ENCODE measurements at regions not wholly inside any gene's neighbourhood (a gene's known extent, or its start where the extent isn't known, plus 50 kb on each side); places are given as distances from the start of the nearest gene placed in this dataset.
"Not testable (repeated sequence)": the region's sequence is repeated elsewhere in the genome, so short reads cannot be mapped to it uniquely, and the experiment has no call there.

DNA sequence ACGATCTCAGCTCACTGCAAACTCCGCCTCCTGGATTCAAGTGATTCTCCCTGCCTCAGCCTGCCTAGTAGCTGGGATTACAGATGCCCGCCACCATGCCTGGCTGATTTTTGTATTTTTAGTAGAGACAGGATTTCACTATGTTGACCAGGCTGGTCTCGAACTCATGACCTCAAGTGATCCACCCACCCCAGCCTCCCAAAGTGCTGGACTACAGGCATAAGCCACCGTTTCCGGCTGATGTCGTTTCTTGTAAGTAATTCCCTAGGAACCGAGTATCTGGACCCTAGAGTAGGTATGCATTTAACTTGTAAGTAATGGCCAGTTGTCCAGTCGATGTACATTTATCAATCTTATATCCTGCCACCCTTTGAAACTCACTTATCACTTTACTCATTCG, 491.2 kb downstream of the BRD1 start:
- H3K36me3 ChIP-seq (ENCODE audit: insufficient read depth); H3K9me3 Mint-ChIP-seq; DNase-seq (ENCODE audit: low spot score); H3K4me3 ChIP-seq; H3F3A ChIP-seq (replicated peaks; ENCODE audit: low read depth); H2AFZ ChIP-seq; H3K79me2 ChIP-seq (replicated peaks; ENCODE audit: insufficient read depth); H3K4me3 Mint-ChIP-seq; H3K27me3 Mint-ChIP-seq (ENCODE audit: insufficient read depth, low read depth, poor library complexity); H3K36me3 Mint-ChIP-seq (ENCODE audit: low read depth); ATAC-seq; H3K27ac Mint-ChIP-seq; H3K9me2 ChIP-seq (ENCODE audit: insufficient read depth); H3K27ac ChIP-seq (ENCODE audit: low read depth); H4K20me1 ChIP-seq (replicated peaks; ENCODE audit: insufficient read depth); H3K4me1 ChIP-seq (ENCODE audit: insufficient read depth); H3K27me3 ChIP-seq (ENCODE audit: insufficient read depth); H3K4me1 Mint-ChIP-seq; H3K4me2 ChIP-seq: not testable (repeated sequence)

DNA sequence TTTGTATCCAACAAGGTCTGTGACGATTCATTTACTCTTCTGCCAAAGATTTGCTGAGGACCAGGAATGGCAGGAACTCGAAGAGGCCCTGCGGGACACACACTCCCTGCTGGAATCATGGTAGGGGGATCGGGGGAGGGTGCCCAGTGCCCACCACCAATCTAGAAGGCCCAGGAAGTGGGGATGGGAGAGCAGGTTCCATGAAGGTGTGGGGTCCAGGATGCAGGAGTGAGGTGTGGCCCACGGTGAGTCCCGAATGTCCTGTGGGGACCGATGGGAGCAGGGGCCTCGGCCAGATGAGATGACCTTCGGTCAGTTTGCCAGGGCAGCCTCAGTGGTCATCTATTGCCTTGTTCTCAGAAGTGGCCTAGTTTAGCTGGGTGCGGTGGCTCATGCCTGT, 492.7 kb downstream of the BRD1 start:
- Histone ChIP-seq H3K27ac (ENCODE audit: low read depth) (no peak overlapping the region), H4K20me1 (replicated peaks; ENCODE audit: insufficient read depth) (no peaks in the 10 kb centered on the region), H3K4me2 (no peak overlapping the region), H3K79me2 (replicated peaks; ENCODE audit: insufficient read depth) (no peaks in the 10 kb centered on the region), H3K9me2 (ENCODE audit: insufficient read depth) (no peaks in the 10 kb centered on the region), H3K4me3 (no peak overlapping the region), H3K27me3 (ENCODE audit: insufficient read depth) (no peaks in the 10 kb centered on the region), H3K36me3 (ENCODE audit: insufficient read depth) (no peaks in the 10 kb centered on the region), H2AFZ (no peak overlapping the region), H3K4me1 (ENCODE audit: insufficient read depth) (no peaks in the 10 kb centered on the region), H3F3A (replicated peaks; ENCODE audit: low read depth) (no peaks in the 10 kb centered on the region)
- no peaks in the 10 kb centered on the region for H3K36me3 Mint-ChIP-seq (ENCODE audit: low read depth)
- H3K4me3 Mint-ChIP-seq = no peak overlapping the region
- peaks cover 4% of the 10 kb centered on the region for H3K27me3 Mint-ChIP-seq (ENCODE audit: insufficient read depth, low read depth, poor library complexity)
- no peak for ATAC-seq
- DNase-seq (ENCODE audit: low spot score) = no peak
- H3K4me1 Mint-ChIP-seq = peaks cover 7% of the 10 kb centered on the region
- no peak overlapping the region for H3K27ac Mint-ChIP-seq
- peaks cover 4% of the 10 kb centered on the region; the same call in 1 of the 3 replicates for H3K9me3 Mint-ChIP-seq
- TF ChIP-seq ZNF114 (CRISPR knock-in tag; IDR thresholded peaks at IDR 0.05) (no peak), EZH2phosphoT487 (IDR thresholded peaks at IDR 0.05; ENCODE audit: unreplicated experiment) (no peak), JUNB (IDR thresholded peaks at IDR 0.05; ENCODE audit: unreplicated experiment) (no peak), CREB1 (CRISPR knock-in tag; IDR thresholded peaks at IDR 0.05; ENCODE audit: low read depth) (no peak), NANOG (IDR thresholded peaks at IDR 0.05; ENCODE audit: borderline replicate concordance) (no peak), EZH2 (IDR thresholded peaks at IDR 0.05; ENCODE audit: low read depth, unreplicated experiment) (no peak), STAT1 (IDR thresholded peaks at IDR 0.05; ENCODE audit: unreplicated experiment) (no peak), POLR2AphosphoS5 (IDR thresholded peaks at IDR 0.05; ENCODE audit: low read depth) (no peak), ZNF331 (CRISPR knock-in tag; IDR thresholded peaks at IDR 0.05; ENCODE audit: low read depth) (no peak)
- TF ChIP-seq, protein P1, sequence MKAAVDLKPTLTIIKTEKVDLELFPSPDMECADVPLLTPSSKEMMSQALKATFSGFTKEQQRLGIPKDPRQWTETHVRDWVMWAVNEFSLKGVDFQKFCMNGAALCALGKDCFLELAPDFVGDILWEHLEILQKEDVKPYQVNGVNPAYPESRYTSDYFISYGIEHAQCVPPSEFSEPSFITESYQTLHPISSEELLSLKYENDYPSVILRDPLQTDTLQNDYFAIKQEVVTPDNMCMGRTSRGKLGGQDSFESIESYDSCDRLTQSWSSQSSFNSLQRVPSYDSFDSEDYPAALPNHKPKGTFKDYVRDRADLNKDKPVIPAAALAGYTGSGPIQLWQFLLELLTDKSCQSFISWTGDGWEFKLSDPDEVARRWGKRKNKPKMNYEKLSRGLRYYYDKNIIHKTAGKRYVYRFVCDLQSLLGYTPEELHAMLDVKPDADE (IDR thresholded peaks at IDR 0.05) = no peak
- TF ChIP-seq, protein P2, sequence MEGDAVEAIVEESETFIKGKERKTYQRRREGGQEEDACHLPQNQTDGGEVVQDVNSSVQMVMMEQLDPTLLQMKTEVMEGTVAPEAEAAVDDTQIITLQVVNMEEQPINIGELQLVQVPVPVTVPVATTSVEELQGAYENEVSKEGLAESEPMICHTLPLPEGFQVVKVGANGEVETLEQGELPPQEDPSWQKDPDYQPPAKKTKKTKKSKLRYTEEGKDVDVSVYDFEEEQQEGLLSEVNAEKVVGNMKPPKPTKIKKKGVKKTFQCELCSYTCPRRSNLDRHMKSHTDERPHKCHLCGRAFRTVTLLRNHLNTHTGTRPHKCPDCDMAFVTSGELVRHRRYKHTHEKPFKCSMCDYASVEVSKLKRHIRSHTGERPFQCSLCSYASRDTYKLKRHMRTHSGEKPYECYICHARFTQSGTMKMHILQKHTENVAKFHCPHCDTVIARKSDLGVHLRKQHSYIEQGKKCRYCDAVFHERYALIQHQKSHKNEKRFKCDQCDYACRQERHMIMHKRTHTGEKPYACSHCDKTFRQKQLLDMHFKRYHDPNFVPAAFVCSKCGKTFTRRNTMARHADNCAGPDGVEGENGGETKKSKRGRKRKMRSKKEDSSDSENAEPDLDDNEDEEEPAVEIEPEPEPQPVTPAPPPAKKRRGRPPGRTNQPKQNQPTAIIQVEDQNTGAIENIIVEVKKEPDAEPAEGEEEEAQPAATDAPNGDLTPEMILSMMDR (conservative IDR thresholded peaks at IDR 0.05; ENCODE audit: low read depth in 2 of 2) = no peak
- TF ChIP-seq, protein P3, sequence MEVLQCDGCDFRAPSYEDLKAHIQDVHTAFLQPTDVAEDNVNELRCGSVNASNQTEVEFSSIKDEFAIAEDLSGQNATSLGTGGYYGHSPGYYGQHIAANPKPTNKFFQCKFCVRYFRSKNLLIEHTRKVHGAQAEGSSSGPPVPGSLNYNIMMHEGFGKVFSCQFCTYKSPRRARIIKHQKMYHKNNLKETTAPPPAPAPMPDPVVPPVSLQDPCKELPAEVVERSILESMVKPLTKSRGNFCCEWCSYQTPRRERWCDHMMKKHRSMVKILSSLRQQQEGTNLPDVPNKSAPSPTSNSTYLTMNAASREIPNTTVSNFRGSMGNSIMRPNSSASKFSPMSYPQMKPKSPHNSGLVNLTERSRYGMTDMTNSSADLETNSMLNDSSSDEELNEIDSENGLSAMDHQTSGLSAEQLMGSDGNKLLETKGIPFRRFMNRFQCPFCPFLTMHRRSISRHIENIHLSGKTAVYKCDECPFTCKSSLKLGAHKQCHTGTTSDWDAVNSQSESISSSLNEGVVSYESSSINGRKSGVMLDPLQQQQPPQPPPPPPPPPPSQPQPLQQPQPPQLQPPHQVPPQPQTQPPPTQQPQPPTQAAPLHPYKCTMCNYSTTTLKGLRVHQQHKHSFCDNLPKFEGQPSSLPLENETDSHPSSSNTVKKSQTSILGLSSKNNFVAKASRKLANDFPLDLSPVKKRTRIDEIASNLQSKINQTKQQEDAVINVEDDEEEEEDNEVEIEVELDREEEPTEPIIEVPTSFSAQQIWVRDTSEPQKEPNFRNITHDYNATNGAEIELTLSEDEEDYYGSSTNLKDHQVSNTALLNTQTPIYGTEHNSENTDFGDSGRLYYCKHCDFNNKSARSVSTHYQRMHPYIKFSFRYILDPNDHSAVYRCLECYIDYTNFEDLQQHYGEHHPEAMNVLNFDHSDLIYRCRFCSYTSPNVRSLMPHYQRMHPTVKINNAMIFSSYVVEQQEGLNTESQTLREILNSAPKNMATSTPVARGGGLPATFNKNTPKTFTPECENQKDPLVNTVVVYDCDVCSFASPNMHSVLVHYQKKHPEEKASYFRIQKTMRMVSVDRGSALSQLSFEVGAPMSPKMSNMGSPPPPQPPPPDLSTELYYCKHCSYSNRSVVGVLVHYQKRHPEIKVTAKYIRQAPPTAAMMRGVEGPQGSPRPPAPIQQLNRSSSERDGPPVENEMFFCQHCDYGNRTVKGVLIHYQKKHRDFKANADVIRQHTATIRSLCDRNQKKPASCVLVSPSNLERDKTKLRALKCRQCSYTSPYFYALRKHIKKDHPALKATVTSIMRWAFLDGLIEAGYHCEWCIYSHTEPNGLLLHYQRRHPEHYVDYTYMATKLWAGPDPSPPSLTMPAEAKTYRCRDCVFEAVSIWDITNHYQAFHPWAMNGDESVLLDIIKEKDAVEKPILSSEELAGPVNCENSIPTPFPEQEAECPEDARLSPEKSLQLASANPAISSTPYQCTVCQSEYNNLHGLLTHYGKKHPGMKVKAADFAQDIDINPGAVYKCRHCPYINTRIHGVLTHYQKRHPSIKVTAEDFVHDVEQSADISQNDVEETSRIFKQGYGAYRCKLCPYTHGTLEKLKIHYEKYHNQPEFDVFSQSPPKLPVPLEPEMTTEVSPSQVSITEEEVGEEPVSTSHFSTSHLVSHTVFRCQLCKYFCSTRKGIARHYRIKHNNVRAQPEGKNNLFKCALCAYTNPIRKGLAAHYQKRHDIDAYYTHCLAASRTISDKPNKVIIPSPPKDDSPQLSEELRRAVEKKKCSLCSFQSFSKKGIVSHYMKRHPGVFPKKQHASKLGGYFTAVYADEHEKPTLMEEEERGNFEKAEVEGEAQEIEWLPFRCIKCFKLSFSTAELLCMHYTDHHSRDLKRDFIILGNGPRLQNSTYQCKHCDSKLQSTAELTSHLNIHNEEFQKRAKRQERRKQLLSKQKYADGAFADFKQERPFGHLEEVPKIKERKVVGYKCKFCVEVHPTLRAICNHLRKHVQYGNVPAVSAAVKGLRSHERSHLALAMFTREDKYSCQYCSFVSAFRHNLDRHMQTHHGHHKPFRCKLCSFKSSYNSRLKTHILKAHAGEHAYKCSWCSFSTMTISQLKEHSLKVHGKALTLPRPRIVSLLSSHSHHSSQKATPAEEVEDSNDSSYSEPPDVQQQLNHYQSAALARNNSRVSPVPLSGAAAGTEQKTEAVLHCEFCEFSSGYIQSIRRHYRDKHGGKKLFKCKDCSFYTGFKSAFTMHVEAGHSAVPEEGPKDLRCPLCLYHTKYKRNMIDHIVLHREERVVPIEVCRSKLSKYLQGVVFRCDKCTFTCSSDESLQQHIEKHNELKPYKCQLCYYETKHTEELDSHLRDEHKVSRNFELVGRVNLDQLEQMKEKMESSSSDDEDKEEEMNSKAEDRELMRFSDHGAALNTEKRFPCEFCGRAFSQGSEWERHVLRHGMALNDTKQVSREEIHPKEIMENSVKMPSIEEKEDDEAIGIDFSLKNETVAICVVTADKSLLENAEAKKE (CRISPR knock-in tag; IDR thresholded peaks at IDR 0.05) = no peak

Measured in GM23338 (cell line).